KMS-11 (cell line): ENCODE measurements at regions not wholly inside any gene's neighbourhood (a gene's known extent, or its start where the extent isn't known, plus 50 kb on each side); places are given as distances from the start of the nearest gene placed in this dataset.

Experiments used
- H2AFZ ChIP-seq: fragments of 200-600 bp; sonication (generic); 2 replicates; pipeline ENCODE4 v1.6.1; 2016; ENCODE audit warnings: antibody characterized with exemption, mixed run types, low read depth
- H3K27ac ChIP-seq: fragments of 200-600 bp; sonication (generic); 2 replicates; pipeline ENCODE4 v1.6.1; 2016; ENCODE audit warnings: mild to moderate bottlenecking, mixed run types
- H3K27me3 ChIP-seq: fragments of 200-600 bp; sonication (generic); 2 replicates; pipeline ENCODE4 v1.6.1; 2017; ENCODE audit warnings: mild to moderate bottlenecking, low read depth, mixed run types, moderate library complexity; ENCODE audit not compliant: insufficient read depth
- H3K36me3 ChIP-seq: fragments of 200-600 bp; sonication (generic); 2 replicates; pipeline ENCODE4 v1.6.1; 2017; ENCODE audit warnings: mild to moderate bottlenecking, mixed run types; ENCODE audit not compliant: insufficient read depth
- H3K4me1 ChIP-seq: fragments of 200-600 bp; sonication (generic); 2 replicates; pipeline ENCODE4 v1.6.1; 2016; ENCODE audit warnings: mild to moderate bottlenecking, low read depth, mixed run types; ENCODE audit not compliant: poor library complexity, severe bottlenecking
- H3K4me2 ChIP-seq: fragments of 200-600 bp; sonication (generic); 2 replicates; pipeline ENCODE4 v1.7.0; 2016; ENCODE audit warnings: mild to moderate bottlenecking, mixed run types
- H3K4me3 ChIP-seq: fragments of 200-600 bp; sonication (generic); IDR thresholded peaks from 2 replicates; pipeline ENCODE4 v1.6.1; 2017; ENCODE audit warnings: low read depth, low read length, mixed read lengths; ENCODE audit not compliant: insufficient read depth
- H3K79me2 ChIP-seq: fragments of 200-600 bp; sonication (generic); 2 replicates; pipeline ENCODE4 v1.6.1; 2016; ENCODE audit warnings: low read depth, mixed run types; ENCODE audit not compliant: insufficient read depth
- H3K9ac ChIP-seq: fragments of 200-600 bp; sonication (generic); 2 replicates; pipeline ENCODE4 v1.6.1; 2016; ENCODE audit warnings: mild to moderate bottlenecking, mixed run types
- H4K20me1 ChIP-seq: fragments of 200-600 bp; sonication (generic); 2 replicates; pipeline ENCODE4 v1.6.1; 2016; ENCODE audit warnings: mild to moderate bottlenecking, mixed run types; ENCODE audit not compliant: insufficient read depth
- CTCF ChIP-seq: fragments of 200-600 bp; sonication (generic); conservative IDR thresholded peaks from 2 replicates; pipeline ENCODE4 v1.6.1; 2017; ENCODE audit warnings: low read depth, mild to moderate bottlenecking, antibody characterized with exemption, low read length, moderate library complexity, mixed read lengths

- no peak overlapping the region for H3K9ac ChIP-seq
- no peak overlapping the region for H2AFZ ChIP-seq
- no peaks in the 10 kb centered on the region for H3K36me3 ChIP-seq
- H3K4me1 ChIP-seq = no peaks in the 10 kb centered on the region
- no peak overlapping the region for H3K4me2 ChIP-seq
- no peaks in the 10 kb centered on the region for H4K20me1 ChIP-seq
- H3K27ac ChIP-seq = no peak overlapping the region
- no peak overlapping the region for H3K4me3 ChIP-seq
- TF ChIP-seq CTCF = peak; percentile 44; the same call in 1 of the 2 replicates
- no peaks in the 10 kb centered on the region for H3K27me3 ChIP-seq
- H3K79me2 ChIP-seq = no peaks in the 10 kb centered on the region
Observed at GRCh38 chr11:88231894-88232482, 56.7 kb upstream of the RAB38 start.

GRCh38 chr11:88229303-88229702 lies 54.1 kb upstream of the RAB38 start:
- H3K36me3 ChIP-seq = no peaks in the 10 kb centered on the region
- H3K27ac ChIP-seq = no peak overlapping the region
- H3K4me1 ChIP-seq = no peaks in the 10 kb centered on the region
- no peaks in the 10 kb centered on the region for H3K79me2 ChIP-seq
- H2AFZ ChIP-seq = no peak overlapping the region
- TF ChIP-seq CTCF = no peak
- no peaks in the 10 kb centered on the region for H3K27me3 ChIP-seq
- no peak overlapping the region for H3K4me3 ChIP-seq
- H3K4me2 ChIP-seq = no peak overlapping the region
- no peak overlapping the region for H3K9ac ChIP-seq
- H4K20me1 ChIP-seq = no peaks in the 10 kb centered on the region
